Stimulated activated CD8-positive, alpha-beta memory T cell treated with anti-CD3 and anti-CD28 coated beads, Interleukin-2, amount 100 ng/mL, for 48 hours (primary cell): ENCODE measurements at regions not wholly inside any gene's neighbourhood (a gene's known extent, or its start where the extent isn't known, plus 50 kb on each side); places are given as distances from the start of the nearest gene placed in this dataset.
"Not testable (repeated sequence)": the region's sequence is repeated elsewhere in the genome, so short reads cannot be mapped to it uniquely, and the experiment has no call there.

Source experiments
- DNase-seq, 2 donors: peaks; one replicate each; pipeline ENCODE4 v3.0.0-alpha.2; 2020; ENCODE audit warnings: low read depth in 2 of 2

DNA sequence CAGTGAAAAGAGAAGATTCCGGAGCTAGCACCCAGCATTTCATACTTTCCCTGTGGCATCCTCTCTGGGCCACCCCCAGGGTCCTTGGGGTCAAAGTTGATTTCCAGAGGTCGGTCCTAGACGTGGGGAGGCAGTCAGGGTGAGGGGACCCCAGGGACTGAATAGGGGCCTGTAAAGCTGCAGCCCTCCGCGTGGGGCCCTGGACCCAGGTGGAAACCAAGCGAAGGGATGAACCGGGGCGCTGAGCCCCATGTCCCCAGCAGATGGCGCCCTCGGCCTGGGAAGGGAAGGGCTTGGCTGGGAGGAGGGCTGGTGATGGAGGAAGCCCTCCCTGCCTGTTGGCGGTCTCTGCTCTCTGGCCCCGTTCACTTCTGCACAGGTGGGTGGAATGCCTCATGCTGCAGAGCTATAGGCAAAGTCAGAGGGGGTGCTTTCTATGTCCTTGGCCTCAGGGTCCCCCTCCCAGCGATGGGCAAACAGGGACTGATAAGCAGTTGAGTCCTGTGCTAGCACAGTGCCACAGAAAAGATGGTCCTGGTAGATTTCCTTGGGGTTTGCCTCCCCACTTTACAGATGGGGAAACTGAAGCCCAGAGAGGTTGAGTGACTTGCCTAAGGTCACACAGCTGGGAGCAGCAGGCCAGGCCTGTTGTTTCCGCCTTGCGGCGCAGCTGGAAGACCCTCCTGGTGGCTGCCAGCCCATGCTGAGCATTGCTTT is 163.4 kb upstream of the CIBAR2 start:
- peak; percentile 63 to 65 for DNase-seq

DNA sequence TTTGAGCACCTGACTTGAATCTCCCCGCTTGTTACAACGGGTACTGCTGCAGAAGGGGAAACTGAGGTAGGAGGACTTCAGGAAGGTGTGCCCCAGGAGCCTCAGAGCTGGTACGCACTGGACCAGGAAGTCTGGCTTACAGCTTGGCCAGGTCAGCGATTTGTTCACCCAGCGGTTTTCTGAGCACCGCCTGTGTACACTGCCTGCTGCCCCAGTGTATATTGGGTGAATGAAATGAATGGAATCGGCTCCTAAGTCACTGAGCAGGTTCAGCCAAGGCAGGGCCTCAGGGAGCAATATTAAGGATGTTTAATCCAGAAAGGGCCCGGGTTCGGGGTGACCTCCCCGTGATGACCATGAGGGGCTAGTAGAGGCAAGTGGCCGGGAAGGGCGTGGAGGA is 164.0 kb upstream of the CIBAR2 start:
- no peak for DNase-seq

DNA sequence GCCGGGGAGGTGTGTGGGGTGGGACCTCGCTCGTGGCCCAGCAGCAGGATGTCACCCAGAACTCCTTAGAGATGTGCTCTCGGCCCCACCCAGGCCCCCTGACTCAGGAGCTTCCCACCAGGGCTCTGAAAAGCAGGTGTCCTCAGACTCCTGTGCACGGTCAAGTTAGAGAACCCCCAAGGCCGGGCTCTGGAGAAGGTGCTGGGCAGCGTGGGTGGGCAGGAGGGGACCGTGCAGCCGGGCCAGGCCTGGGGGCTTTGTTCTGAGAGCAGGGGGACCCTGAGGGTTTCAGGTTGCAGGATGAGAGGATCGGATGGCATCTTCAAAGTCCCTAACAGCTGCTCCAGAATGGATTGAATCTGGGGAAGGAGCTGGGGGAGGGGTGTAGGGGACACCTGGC is 164.4 kb upstream of the CIBAR2 start:
- no peak for DNase-seq

DNA sequence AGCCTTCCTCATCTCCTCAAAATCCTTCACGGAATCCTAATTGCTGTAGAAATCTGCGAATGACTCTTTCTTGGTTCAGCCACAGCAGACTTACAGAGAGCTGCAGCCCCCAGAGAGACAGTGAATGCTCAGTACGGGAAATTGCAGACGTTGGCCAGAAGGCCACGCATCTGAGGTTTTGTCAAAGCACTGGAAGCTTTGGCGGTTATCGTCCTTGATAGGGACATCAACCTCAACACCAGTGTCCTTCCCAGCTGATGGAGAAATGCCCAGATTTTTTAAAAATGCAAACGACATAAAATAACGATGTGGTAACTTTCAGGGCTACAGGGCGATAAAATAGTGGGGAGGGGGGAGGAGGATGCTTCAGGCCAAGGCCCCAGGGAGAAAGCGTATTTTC is 166.6 kb upstream of the CIBAR2 start:
- DNase-seq: no peak

DNA sequence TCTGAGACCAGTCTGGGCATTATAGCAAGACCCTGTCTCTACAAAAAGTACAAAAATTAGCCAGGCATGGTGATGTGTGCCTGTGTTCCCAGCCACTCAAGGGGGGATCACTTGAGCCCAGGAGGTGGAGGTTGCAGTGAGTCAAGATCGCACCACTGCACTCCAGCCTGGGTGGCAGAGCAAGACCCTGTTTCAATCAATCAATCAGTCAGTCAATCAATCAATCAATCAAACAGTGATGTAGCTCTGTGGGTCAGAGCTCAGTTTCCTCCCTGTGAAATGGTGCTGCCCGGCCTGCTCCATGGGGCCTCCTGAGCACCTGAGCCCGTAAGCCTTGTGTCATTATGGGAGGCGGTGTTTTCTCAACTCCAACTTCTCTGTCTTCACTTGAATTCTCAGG is 167.1 kb upstream of the CIBAR2 start:
- no peak for DNase-seq

DNA sequence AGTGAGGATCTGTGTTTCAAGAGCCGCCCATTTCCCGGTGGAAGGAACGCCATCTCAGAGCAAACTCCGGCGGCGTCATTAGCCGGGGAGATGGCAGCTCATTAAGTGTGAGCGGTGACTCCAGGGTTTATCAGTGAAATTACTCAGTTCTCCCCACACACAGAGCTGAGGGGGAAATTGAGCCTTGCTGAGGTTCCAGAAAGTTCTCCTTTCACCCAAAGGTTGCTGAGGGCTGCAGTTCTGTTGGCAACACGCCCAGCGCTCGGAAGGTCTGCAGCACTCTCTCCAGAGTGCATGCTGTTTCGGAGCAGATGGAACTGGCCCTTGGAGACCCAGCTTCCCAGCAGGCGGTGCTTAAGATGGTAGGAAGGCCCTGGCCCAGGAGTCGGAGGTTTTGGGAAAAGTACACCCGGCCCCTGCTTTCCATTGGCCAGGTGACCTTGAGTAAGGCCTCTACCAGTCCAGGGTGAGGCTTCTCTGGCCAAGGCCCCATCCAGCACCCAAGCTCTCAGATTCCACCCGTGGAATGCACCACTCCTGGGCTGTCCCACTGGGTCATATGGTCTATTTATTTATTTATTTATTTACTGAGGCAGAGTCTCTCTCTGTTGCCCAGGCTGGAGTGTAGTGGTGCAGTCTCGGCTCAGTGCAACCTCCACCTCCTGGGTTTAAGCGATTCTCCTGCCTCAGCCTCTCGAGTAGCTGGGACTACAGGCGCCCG is 167.7 kb upstream of the CIBAR2 start:
- no peak for DNase-seq

DNA sequence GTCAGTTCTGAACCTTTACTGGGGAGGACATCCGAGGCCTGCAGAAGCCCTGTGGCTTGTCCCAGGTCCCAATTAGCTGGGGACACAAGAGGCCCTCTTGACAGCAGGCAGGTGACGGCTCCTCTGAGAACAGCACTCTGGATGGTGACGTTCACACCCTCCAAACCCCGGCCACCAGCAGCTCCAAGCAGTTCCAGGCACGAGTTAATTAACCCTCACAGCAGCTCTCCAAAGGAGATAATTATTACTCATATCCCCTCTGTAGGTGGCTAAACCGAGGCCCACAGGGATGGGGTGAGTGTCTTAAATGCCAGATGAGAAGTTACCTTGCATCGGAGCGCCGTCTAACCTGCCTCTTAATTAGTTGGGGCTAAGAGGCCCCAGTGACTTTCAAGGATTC is 168.9 kb upstream of the CIBAR2 start:
- no peak for DNase-seq

DNA sequence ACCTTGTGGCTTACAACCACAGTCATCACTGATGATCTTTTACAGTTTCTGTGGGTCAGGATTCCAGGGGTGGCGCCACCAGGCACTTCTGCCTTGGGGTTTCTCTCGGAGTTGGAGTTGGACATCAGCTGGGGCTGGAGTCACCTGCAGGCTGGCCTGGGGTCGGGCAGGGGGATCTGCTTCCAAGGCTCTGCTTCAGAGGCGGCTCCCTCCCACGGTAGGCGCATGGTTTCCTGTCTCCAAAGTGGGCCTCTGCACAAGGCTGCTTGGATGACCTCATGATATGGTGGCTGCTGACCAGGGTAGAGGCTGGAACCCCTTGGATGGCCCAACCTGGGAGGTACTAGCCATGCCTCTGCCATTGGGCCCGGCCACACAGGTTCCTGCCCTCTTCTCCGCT is 170.6 kb upstream of the CIBAR2 start:
- DNase-seq: no peak

DNA sequence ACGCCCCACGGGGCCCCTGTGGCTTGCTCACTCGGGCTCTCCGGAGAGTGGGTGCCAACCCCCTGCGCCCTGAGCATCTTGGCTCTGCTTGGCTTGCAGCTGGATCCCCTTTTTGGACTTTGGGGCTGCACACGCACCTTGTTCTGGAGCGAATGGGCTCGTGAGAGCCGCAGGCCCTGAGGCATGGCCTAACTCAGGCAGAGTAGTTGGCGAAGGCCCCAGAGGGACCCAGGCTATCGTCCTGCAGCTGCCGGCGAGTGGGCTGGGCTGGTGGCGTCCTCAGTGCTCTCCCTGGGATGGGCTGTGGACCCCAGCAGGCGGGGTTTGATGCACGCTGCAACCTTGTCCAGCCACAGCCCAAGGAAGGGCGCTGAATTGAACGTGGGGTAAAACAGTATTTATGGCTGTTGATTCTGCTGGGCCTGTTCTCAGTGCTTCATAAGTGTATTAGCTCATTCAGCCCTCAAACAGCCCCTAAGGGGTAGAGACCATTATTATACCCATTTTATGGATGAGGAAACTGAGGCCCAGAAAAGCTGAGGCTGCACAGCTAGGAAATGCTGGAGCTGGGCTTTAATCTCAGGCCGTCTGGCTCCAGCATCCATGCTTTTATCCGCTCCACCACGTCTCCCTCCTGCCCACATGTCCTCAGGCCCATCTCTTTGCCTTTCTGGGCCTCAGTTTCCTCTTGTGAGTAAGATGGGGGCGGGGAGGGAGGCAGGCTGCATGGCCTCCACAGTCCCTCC is 171.2 kb upstream of the CIBAR2 start:
- no peak for DNase-seq

DNA sequence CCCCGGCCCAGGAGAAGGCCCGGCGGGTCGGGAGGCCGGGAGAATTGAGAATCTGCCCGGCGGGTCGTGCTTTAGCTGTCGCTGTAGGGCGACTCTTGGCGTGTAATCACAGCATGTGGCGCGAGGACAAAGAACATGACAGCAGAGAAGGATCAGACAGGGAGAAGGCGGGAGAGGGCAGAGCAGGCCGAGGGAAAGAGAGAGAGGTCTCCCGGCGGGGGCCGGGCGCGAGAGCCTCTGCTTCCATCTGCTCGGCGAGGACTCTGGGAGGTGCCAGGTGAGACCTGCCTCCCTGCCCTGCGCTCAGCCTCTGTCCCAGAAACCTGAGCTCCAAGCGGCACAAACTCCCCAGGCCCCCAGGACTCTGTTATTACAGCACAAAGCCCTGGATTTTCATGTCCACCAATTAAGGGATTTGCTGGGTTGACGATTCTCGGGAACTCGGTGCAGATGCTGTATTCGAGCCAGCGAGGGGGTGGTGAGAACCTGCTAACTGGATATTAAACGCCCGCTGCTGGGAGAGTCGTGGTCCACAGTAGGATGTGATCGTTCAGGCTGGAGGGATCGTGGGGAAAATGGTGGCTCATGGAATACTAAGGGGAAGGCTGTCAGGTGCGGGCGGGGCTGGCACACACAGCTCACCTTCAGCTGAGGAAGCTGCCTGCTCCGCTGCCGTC is 172.0 kb upstream of the CIBAR2 start:
- no peak for DNase-seq

DNA sequence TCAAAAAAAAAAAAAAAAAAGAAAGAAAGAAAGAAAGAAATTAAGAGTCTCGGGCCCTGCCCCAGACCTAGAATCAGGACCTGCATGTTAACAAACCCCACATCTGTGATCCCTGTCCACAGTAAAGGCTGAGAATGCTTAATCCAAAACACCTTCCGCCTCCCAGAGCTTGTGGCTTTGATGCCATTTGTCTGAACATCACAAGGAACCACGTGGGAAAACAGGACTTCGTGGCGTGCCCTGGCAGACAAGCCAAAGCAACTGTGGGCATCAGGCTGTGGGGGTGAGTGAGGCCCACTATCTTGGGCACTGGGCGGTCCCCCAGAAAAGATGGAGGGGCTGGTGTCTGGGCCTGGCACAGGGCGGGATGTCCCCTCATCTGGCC is 173.4 kb upstream of the CIBAR2 start:
- no peak for DNase-seq

DNA sequence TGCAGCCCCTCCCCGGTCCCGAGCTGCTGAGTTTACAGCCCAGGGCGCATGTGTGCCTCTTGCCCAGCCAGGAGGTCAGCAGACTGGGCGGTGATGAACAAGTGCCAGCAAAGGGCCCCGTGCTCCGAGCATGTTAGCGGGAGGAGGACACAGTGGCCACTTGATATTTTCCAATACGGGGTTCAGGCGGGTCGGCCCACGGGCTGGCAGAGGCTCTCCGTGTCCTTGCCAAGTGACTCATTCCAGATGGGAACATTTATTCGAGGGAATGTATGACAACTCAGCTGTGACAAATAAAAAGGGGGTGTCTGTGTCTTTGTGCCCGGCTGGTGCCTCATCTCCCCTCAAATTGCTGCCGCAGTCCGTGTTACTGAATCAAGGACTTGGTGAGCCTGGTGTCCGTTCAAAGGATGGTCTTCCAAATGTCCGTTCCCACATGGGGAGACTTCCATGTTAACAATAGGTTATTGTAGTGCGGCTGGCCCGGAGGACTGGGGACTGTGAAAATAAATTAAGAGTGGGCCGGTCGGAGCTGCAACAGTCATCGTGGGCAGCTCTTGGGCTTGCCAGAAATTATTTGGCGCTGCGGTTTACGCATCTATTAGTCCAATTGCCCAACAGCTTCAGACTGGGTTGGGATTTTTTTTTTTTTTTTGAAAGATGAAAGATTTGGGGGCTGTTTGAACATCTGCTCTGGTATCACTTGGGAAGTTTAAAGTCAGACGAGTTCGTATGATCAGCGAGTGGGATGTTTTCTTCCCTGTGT is 174.0 kb upstream of the CIBAR2 start:
- DNase-seq: no peak

DNA sequence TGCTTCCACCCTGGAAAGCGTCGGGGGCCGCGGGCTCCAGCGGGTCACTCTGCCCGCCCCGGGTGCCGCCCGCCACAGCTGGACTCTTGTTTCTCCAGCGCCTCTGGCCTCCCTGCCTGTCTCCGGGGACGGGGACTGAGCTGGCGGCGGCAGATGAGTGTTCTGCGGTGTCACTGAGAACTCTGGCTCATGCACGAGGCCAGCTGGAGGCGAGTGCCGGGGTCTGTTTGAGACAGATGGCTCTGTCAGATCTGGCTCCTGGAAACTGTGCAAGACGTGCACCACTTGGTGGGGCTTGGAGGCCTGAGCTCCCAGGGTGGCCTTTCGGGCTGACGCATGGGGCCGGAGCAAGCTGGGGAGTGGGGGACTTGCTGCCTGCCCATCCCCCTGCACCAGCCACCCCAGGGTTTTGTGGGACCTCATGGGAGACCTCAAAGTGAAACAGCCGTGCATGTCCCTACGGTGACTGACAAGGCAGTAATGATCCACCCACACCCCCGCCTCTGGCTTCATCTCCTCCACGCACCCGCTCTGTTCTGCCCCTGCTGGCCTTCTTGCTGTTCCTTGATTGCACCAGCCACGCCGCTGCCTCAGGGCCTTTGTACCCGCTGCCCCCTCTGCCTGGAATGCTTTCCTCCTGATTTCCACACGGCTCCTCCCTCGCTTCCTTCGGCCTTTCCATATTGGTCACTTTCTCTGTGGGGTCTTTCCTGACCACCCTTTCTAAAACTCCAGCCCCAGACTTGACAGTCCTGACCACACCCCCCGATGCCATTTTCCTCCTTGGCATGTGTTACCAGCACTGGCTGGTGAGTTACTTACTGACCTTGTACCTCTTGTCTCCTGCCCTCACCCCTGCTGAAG is 174.9 kb upstream of the CIBAR2 start:
- DNase-seq: no peak

DNA sequence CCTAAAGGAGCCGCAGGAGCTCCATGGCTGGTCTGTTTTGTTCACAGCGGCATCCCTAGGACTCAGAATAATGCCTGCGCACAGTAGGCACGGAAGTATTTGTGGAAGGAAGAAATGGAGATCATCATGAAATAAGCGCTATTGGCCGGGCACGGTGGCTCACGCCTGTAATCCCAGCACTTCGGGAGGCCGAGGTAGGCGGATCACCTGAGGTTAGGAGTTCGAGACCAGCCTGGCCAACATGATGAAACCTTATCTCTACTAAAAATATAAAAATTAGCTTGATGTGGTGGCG is 175.5 kb upstream of the CIBAR2 start:
- not testable (repeated sequence) for DNase-seq

DNA sequence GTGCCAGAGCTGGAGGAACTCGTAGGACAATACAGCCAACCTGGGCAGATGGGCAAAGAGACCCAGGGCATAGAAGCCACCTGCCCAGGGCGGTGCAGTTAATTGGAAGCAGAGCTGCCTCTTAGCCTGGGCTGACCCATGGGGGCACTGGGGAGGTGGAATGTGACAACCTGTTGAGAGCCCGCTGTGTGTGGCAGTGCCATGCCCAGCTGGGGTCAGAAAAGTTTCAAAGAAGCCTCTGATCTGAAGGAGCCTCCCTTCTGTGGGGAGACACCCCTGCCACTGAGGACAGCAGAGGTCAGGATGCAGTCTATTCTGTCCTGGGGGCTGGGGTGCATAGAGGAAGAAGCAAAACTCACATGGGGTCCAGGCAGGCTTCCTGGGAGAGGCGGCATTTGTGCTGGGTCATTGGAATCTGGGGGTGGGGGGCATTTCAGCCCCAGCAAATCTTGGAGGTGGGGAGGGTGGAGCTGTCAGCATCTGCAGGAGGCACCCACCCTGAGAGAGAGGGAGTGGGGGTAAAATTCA is 176.1 kb upstream of the CIBAR2 start:
- DNase-seq: no peak

DNA sequence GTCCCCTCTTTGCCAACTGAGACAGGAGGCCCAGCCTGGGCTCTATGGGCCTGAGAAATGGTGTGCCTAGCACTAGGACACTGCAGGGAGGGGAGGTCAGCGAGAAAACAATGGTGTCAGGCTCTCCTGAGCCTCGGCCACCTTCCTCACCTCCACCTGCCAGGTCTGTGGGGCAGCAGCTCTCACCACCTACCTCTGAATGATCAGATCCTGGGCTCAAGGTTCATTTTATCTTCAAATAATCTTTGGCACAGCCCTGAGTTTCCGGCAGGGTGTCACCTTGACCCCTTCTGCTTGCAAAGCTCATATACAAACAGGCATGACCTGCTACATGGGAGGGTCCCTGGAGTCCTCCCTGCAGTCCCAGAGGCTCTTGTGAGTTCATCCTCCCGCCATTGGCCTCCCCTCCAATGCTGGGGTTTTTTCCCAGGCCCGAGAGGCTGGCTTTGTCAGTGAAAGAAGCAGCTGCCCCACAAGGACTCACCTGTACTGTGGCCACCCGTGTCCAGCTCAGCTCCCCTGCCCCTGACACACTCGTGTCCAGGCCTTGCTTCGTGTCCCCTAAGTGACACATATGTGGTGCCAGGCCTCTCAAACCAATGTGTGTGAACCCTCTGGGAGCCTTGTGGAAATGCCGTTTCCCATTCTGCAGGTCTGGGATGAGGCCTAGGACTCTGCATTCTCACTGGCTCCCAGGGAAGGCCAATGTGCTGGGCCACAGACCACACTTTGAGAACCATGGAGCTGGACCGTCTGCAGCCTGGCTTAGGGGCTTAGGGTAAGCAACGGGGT is 176.8 kb upstream of the CIBAR2 start:
- no peak for DNase-seq

DNA sequence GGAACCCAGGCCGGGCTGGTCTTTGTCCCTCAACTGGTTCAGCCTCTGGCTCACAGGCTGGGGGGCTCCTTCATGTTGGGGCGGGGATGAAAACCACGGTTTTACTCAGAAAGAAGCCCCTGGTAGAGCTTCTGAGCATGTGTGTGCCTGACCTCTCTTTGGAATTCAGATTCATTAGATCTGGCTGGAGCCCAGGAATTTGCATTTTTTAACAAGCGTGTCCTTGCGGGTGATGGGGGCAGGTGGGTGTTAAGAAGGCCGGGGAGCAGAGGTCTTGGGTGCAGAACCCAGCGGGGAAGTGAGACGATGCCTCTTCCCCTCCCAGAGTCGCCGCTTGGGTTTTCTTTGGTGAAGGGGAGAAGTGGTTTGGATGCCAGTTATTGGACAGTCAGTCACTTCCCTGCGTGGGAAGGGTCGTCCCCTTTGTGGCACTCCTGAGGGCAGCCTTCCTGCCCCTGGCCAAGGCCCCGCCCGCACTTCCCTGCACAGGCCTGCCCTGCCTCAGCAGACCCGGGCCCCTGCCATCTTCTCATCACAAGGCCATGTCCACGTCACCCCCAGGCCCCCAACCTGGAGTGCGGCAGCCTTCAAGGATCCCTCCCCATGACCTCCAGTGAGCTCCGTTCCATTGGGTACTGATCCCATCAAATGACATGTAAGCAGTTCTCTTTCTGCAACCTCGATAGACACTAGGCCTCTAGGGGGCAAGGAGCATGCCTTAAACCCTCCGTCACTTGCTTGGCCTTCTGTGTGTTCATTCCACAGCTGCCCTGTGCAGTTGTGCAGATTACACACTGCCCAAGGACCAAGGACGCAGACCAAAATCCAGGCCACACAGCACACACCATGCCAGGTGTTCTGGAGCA is 177.7 kb upstream of the CIBAR2 start:
- DNase-seq: no peak

DNA sequence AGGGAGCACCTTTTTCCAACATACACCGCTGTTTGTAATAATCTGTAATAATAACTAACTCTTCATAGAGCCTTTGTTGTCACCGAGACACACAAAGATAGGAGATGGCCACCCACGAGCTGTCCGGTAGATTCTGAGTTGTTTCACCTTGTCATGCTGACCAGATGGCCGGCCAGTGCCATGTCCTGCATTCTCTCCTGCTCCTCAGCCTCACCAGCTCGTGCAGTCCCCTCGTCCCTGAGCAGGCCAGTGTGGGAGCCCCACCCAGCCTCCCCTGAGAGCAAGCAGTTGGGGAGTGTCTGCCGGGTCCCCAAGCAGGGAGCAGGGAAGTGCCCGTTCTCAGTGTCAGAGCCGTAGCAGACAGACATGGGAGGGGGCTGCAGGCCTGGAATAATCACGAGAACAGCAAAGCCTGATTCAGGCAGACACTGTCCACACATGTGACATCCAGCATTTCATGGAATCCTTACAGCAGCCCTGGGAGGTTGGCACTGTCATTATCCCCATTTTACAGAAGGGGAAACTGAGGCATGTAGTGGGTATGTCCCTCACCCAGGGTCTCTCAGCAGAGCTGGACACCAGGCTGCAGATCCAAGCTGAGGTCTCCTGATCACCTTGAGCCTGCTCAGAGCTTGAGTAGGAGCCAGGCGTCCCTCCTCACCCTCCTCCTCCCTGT is 178.5 kb upstream of the CIBAR2 start:
- DNase-seq: no peak
